ENCODE measurements at regions not wholly inside any gene's neighbourhood (a gene's known extent, or its start where the extent isn't known, plus 50 kb on each side); places are given as distances from the start of the nearest gene placed in this dataset.

DNA sequence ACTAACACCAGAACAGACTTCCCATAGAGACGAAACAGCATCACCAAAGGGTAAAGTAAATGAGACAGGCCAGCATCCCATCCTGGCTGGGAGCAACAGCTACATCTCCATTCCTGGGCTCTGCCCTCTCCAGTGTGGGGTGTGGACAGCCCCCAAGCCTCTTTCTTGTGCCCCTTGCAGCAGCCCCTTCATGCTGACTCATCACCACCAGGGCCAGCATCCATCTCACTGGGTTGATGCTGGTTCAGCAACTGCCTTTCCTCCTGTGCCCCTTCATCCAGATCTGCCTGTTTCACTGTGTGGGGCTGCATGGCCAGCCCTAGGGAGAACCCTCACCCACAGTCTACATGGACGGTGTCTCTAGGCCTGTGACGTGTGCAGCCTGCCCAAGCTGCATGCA lies 569.1 kb upstream of the TBX3 start:
- no peak overlapping the region for H3K4me3 Mint-ChIP-seq (ENCODE audit: low read depth)
- no peaks in the 10 kb centered on the region for H3K4me1 Mint-ChIP-seq (ENCODE audit: low read depth)
- H3K36me3 Mint-ChIP-seq (ENCODE audit: insufficient read depth): no peaks in the 10 kb centered on the region
- TF ChIP-seq, protein P1, sequence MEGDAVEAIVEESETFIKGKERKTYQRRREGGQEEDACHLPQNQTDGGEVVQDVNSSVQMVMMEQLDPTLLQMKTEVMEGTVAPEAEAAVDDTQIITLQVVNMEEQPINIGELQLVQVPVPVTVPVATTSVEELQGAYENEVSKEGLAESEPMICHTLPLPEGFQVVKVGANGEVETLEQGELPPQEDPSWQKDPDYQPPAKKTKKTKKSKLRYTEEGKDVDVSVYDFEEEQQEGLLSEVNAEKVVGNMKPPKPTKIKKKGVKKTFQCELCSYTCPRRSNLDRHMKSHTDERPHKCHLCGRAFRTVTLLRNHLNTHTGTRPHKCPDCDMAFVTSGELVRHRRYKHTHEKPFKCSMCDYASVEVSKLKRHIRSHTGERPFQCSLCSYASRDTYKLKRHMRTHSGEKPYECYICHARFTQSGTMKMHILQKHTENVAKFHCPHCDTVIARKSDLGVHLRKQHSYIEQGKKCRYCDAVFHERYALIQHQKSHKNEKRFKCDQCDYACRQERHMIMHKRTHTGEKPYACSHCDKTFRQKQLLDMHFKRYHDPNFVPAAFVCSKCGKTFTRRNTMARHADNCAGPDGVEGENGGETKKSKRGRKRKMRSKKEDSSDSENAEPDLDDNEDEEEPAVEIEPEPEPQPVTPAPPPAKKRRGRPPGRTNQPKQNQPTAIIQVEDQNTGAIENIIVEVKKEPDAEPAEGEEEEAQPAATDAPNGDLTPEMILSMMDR (IDR thresholded peaks at IDR 0.05; ENCODE audit: unreplicated experiment): no peak
- H3K27me3 Mint-ChIP-seq: peaks cover 37% of the 10 kb centered on the region
- DNase-seq (ENCODE audit: low spot score, unreplicated experiment): no peak
- H3K27ac Mint-ChIP-seq: no peak overlapping the region
- peaks cover 4% of the 10 kb centered on the region for H3K9me3 Mint-ChIP-seq (ENCODE audit: low read depth)

- Mint-ChIP-seq H3K36me3 (ENCODE audit: insufficient read depth) (no peaks in the 10 kb centered on the region), H3K4me3 (ENCODE audit: low read depth) (no peak overlapping the region), H3K4me1 (ENCODE audit: low read depth) (no peaks in the 10 kb centered on the region), H3K27me3 (peaks cover 33% of the 10 kb centered on the region), H3K9me3 (ENCODE audit: low read depth) (peaks cover 4% of the 10 kb centered on the region), H3K27ac (no peak overlapping the region)
- TF ChIP-seq, protein P1 (IDR thresholded peaks at IDR 0.05; ENCODE audit: unreplicated experiment): no peak
- DNase-seq (ENCODE audit: low spot score, unreplicated experiment): no peak
Observed at GRCh38 chr12:115251727-115252126, 567.8 kb upstream of the TBX3 start.

GRCh38 chr12:115249671-115250278 lies 565.8 kb upstream of the TBX3 start:
- Mint-ChIP-seq H3K27ac (no peak overlapping the region), H3K27me3 (peaks cover 48% of the 10 kb centered on the region), H3K4me3 (ENCODE audit: low read depth) (no peak overlapping the region), H3K9me3 (ENCODE audit: low read depth) (peaks cover 4% of the 10 kb centered on the region), H3K4me1 (ENCODE audit: low read depth) (no peaks in the 10 kb centered on the region), H3K36me3 (ENCODE audit: insufficient read depth) (no peaks in the 10 kb centered on the region)
- DNase-seq (ENCODE audit: low spot score, unreplicated experiment): no peak
- TF ChIP-seq, protein P1 (IDR thresholded peaks at IDR 0.05; ENCODE audit: unreplicated experiment): no peak

GRCh38 chr12:115245020-115245419 lies 561.0 kb upstream of the TBX3 start:
- Mint-ChIP-seq H3K27me3 (peaks cover 49% of the 10 kb centered on the region), H3K27ac (no peak overlapping the region), H3K9me3 (ENCODE audit: low read depth) (peaks cover 4% of the 10 kb centered on the region), H3K4me3 (ENCODE audit: low read depth) (no peak overlapping the region), H3K4me1 (ENCODE audit: low read depth) (peaks cover 4% of the 10 kb centered on the region), H3K36me3 (ENCODE audit: insufficient read depth) (no peaks in the 10 kb centered on the region)
- DNase-seq (ENCODE audit: low spot score, unreplicated experiment): no peak
- TF ChIP-seq, protein P1 (IDR thresholded peaks at IDR 0.05; ENCODE audit: unreplicated experiment): no peak

- DNase-seq (ENCODE audit: low spot score, unreplicated experiment): no peak
- no peaks in the 10 kb centered on the region for H3K36me3 Mint-ChIP-seq (ENCODE audit: insufficient read depth)
- peaks cover 4% of the 10 kb centered on the region for H3K4me1 Mint-ChIP-seq (ENCODE audit: low read depth)
- TF ChIP-seq, protein P1 (IDR thresholded peaks at IDR 0.05; ENCODE audit: unreplicated experiment): no peak
- peaks cover 4% of the 10 kb centered on the region for H3K9me3 Mint-ChIP-seq (ENCODE audit: low read depth)
- H3K4me3 Mint-ChIP-seq (ENCODE audit: low read depth): no peak overlapping the region
- H3K27ac Mint-ChIP-seq: no peak overlapping the region
- H3K27me3 Mint-ChIP-seq: peaks cover 58% of the 10 kb centered on the region
Observed at GRCh38 chr12:115243933-115244628, 560.1 kb upstream of the TBX3 start.
